SK-N-SH (cell line): ENCODE measurements at regions not wholly inside any gene's neighbourhood (a gene's known extent, or its start where the extent isn't known, plus 50 kb on each side); places are given as distances from the start of the nearest gene placed in this dataset.

Experiments used
- CTCF ChIA-PET: fragments of 300-600, 350-600 bp; formaldehyde crosslinking; extraction: SDS; loops from one replicate; lab custom pipeline; 2021; lab: Yijun Ruan, JAX
- POLR2A ChIA-PET: fragments of 350-600 bp; sonication (Branson Sonifier 250); formaldehyde crosslinking; extraction: SDS; loops from one replicate; lab custom pipeline; 2020; ENCODE audit warnings: antibody characterized with exemption, inconsistent platforms; lab: Yijun Ruan, JAX
- DNase-seq: peaks from one replicate; pipeline ENCODE4 v3.0.0; 2012
- H2AFZ ChIP-seq: fragments of 200-600 bp; sonication (generic); 2 replicates; pipeline ENCODE4 v1.8.1; 2016; ENCODE audit warnings: antibody characterized with exemption, mild to moderate bottlenecking, low read depth
- H3F3A ChIP-seq: fragments of 200-600 bp; sonication (generic); replicated peaks from 2 replicates; pipeline ENCODE3; 2016; ENCODE audit warnings: antibody characterized with exemption, mild to moderate bottlenecking; ENCODE audit not compliant: insufficient read depth
- H3K27ac ChIP-seq, 2 experiments: fragments of 200-500 bp in 1 of 2; fragments of 200-600 bp in 1 of 2; sonication (Bioruptor generic) in 1 of 2; sonication (generic), shearing (Covaris generic) in 1 of 2; 2 replicates each; pipeline versions ENCODE4 v1.5.1 to v1.6.1; 2014 to 2016; ENCODE audit warnings: low read depth in 2 of 2, inconsistent platforms in 1 of 2, low read length in 1 of 2, mild to moderate bottlenecking in 1 of 2, mixed read lengths in 1 of 2
- H3K27me3 ChIP-seq: fragments of 200-600 bp; sonication (generic), shearing (Covaris generic); 2 replicates; pipeline ENCODE4 v1.6.1; 2016; ENCODE audit warnings: mixed run types; ENCODE audit not compliant: insufficient read depth
- H3K36me3 ChIP-seq, 2 experiments: fragments of 200-500 bp in 1 of 2; fragments of 200-600 bp in 1 of 2; sonication (Bioruptor generic) in 1 of 2; sonication (generic) in 1 of 2; replicated peaks in 1 of 2; 2 replicates each; pipeline versions ENCODE3 to v1.5.1; 2014 to 2016; ENCODE audit warnings: low read length in 1 of 2, mild to moderate bottlenecking in 1 of 2; ENCODE audit not compliant: insufficient read depth in 2 of 2, control insufficient read depth in 1 of 2
- H3K4me1 ChIP-seq, 2 experiments: fragments of 200-500 bp in 1 of 2; fragments of 200-600 bp in 1 of 2; sonication (Bioruptor generic) in 1 of 2; sonication (generic), shearing (Covaris generic) in 1 of 2; 2 replicates each; pipeline versions ENCODE4 v1.5.1 to v1.6.1; 2014 to 2016; ENCODE audit warnings: low read depth in 1 of 2, low read length in 1 of 2, mixed run types in 1 of 2; ENCODE audit not compliant: insufficient read depth in 2 of 2, control insufficient read depth in 1 of 2
- H3K4me2 ChIP-seq: fragments of 200-600 bp; sonication (generic), shearing (Covaris generic); 2 replicates; pipeline ENCODE4 v1.6.1; 2017; ENCODE audit warnings: mixed run types
- H3K4me3 ChIP-seq, 2 experiments: fragments of 200-500 bp in 1 of 2; fragments of 200-600 bp in 1 of 2; sonication (Bioruptor generic) in 1 of 2; sonication (generic), shearing (Covaris generic) in 1 of 2; 2 replicates each; pipeline versions ENCODE4 v1.5.1 to v1.8.1; 2014 to 2016; ENCODE audit warnings: low read depth in 2 of 2, inconsistent platforms in 1 of 2, low read length in 1 of 2, mild to moderate bottlenecking in 1 of 2, mixed read lengths in 1 of 2, moderate library complexity in 1 of 2
- H3K79me2 ChIP-seq: fragments of 200-600 bp; sonication (generic); 2 replicates; pipeline ENCODE4 v1.8.1; 2017; ENCODE audit warnings: mild to moderate bottlenecking; ENCODE audit not compliant: insufficient read depth
- H3K9ac ChIP-seq: fragments of 200-600 bp; sonication (generic); 2 replicates; pipeline ENCODE4 v1.6.1; 2017; ENCODE audit warnings: mixed run types
- H3K9me2 ChIP-seq: fragments of 200-600 bp; sonication (generic); 2 replicates; pipeline ENCODE4 v1.6.1; 2017; ENCODE audit warnings: mixed run types
- H3K9me3 ChIP-seq: fragments of 200-600 bp; sonication (generic); 2 replicates; pipeline ENCODE4 v1.6.1; 2017; ENCODE audit warnings: mixed run types, mild to moderate bottlenecking, moderate library complexity
- H4K20me1 ChIP-seq: fragments of 200-600 bp; sonication (generic); 2 replicates; pipeline ENCODE4 v1.6.1; 2017; ENCODE audit warnings: mild to moderate bottlenecking, mixed run types; ENCODE audit not compliant: insufficient read depth
- CHD2 ChIP-seq: fragments of 150-350 bp; IDR thresholded peaks from 2 replicates; pipeline ENCODE4 v1.6.1; 2018; ENCODE audit warnings: low read length; ENCODE audit not compliant: partially characterized antibody
- ELF1 ChIP-seq: IDR thresholded peaks from 2 replicates; pipeline ENCODE4 v1.4.0; 2012
- FOXJ3 ChIP-seq: sonication (generic); formaldehyde crosslinking; IDR thresholded peaks from 2 replicates; pipeline ENCODE4 v1.5.1; 2020; ENCODE audit warnings: mild to moderate bottlenecking, missing genetic modification reagents
- JUND ChIP-seq: IDR thresholded peaks from 2 replicates; pipeline ENCODE4 v1.4.0; 2012
- NFIC ChIP-seq: IDR thresholded peaks from 2 replicates; pipeline ENCODE4 v1.4.0; 2012; ENCODE audit warnings: borderline replicate concordance
- NRF1 ChIP-seq: IDR thresholded peaks from 2 replicates; pipeline ENCODE4 v1.6.1; 2012; ENCODE audit warnings: low read depth, mild to moderate bottlenecking, low read length
- POLR2AphosphoS5 ChIP-seq: IDR thresholded peaks from 2 replicates; pipeline ENCODE4 v1.6.1; 2012; ENCODE audit warnings: low read depth, low read length
- RAD21 ChIP-seq: IDR thresholded peaks from 2 replicates; pipeline ENCODE4 v1.6.1; 2012; ENCODE audit warnings: mild to moderate bottlenecking, low read length
- TCF12 ChIP-seq: IDR thresholded peaks from 2 replicates; pipeline ENCODE4 v1.4.0; 2012
- YY1 ChIP-seq: IDR thresholded peaks from 2 replicates; pipeline ENCODE4 v1.4.0; 2012; ENCODE audit warnings: low read depth, mild to moderate bottlenecking
- WGBS: methylation state at CpG from one replicate; pipeline ENCODE4 v1.1.6; 2017; ENCODE audit warnings: low lambda C conversion rate; 5-methylcytosine and 5-hydroxymethylcytosine counted together
- TF ChIP-seq, protein P1 (sequence below): fragments of 150-350 bp; IDR thresholded peaks from 2 replicates; pipeline ENCODE4 v1.6.1; 2016; ENCODE audit warnings: mild to moderate bottlenecking, low read depth, low read length
- TF ChIP-seq, protein P2 (sequence below): IDR thresholded peaks from 2 replicates; pipeline ENCODE4; 2012
- TF ChIP-seq, protein P3 (sequence below): fragments of 200-600 bp; sonication (generic); IDR thresholded peaks from 2 replicates; pipeline ENCODE4 v1.6.1; 2017; ENCODE audit warnings: antibody characterized with exemption, mild to moderate bottlenecking, moderate library complexity
- TF ChIP-seq, protein P4 (sequence below): IDR thresholded peaks from 2 replicates; pipeline ENCODE4 v1.4.0; 2012; ENCODE audit warnings: low read depth, borderline replicate concordance
- TF ChIP-seq, protein P5 (sequence below): fragments of 150-350 bp; IDR thresholded peaks from 2 replicates; pipeline ENCODE4 v1.6.1; 2017; ENCODE audit warnings: antibody characterized with exemption, low read length, low read depth, borderline replicate concordance

DNA sequence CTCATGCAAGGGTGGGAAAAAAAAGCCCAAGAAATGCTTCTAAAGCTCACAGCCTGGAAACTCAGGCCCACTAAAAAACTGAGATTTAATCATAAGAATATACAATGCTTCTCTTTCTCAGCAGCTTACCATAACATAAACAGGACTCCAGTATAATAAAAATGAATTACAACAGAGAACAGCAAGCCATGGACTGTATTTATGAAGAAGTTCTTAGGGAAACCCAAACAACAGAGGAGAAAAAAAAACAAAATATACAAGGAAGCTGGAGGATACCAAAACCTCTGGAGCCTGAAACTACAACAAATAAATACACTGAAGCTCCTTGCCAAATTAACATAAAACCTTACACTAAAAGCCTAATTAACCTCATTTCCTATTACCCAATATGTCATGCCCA, 187.8 kb downstream of the RDH14 start (continued):
- TF ChIP-seq, protein P1, sequence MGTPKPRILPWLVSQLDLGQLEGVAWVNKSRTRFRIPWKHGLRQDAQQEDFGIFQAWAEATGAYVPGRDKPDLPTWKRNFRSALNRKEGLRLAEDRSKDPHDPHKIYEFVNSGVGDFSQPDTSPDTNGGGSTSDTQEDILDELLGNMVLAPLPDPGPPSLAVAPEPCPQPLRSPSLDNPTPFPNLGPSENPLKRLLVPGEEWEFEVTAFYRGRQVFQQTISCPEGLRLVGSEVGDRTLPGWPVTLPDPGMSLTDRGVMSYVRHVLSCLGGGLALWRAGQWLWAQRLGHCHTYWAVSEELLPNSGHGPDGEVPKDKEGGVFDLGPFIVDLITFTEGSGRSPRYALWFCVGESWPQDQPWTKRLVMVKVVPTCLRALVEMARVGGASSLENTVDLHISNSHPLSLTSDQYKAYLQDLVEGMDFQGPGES = no peak
- TF ChIP-seq YY1 = no peak
- no peak for TF ChIP-seq CHD2
- TF ChIP-seq POLR2AphosphoS5 = no peak
- TF ChIP-seq RAD21 = no peak
- TF ChIP-seq NFIC = no peak

DNA sequence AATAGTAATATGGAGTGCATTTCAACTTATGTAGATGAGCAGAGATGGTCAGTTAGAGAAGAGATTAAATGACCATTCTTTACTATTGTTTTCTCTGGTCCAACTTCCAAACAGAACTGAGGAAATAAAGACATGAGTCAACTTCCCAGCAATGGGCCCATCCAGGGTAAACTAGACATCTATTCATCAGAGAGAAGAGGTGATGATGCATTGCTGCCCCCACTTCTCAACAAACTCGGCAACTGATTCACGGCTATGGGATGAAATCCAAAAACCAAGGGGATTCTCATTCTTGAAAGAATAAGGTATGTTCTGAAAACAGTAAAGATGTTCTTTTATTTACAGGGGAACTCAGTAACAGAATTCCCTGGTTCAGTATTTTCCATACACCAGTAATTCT, 190.7 kb downstream of the RDH14 start:
- Histone ChIP-seq H3K4me3 (no peak overlapping the region), H3K4me2 (no peak overlapping the region), H3K9ac (no peak overlapping the region), H3K27ac (no peak overlapping the region), H3K9me3 (no peaks in the 10 kb centered on the region), H3F3A (no peaks in the 10 kb centered on the region), H3K9me2 (no peaks in the 10 kb centered on the region), H3K79me2 (no peaks in the 10 kb centered on the region), H3K36me3 (no peaks in the 10 kb centered on the region), H3K27me3 (0 out of 2 replicates have a peak, but pooled peaks cover 11% of the 10 kb centered on the region), H3K4me1 (no peaks in the 10 kb centered on the region; a peak in 1 of 4 replicates), H2AFZ (no peak overlapping the region), H4K20me1 (no peaks in the 10 kb centered on the region)
- ChIA-PET CTCF (interaction anchor here (1.8 kb wide), 1 partner anchor 9 kb away, joined by 9 read pairs; no protein-coding TSS in a partner anchor), POLR2A (no interaction called here)
- DNase-seq = no peak
- 16% methylated on average over 2 of the region's 2 CpGs for WGBS
- TF ChIP-seq, protein P2, sequence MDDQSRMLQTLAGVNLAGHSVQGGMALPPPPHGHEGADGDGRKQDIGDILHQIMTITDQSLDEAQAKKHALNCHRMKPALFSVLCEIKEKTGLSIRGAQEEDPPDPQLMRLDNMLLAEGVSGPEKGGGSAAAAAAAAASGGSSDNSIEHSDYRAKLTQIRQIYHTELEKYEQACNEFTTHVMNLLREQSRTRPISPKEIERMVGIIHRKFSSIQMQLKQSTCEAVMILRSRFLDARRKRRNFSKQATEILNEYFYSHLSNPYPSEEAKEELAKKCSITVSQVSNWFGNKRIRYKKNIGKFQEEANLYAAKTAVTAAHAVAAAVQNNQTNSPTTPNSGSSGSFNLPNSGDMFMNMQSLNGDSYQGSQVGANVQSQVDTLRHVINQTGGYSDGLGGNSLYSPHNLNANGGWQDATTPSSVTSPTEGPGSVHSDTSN = 0 out of 2 replicates have a peak, but pooled peaks have one; percentile 11
- no peak for TF ChIP-seq TCF12

DNA sequence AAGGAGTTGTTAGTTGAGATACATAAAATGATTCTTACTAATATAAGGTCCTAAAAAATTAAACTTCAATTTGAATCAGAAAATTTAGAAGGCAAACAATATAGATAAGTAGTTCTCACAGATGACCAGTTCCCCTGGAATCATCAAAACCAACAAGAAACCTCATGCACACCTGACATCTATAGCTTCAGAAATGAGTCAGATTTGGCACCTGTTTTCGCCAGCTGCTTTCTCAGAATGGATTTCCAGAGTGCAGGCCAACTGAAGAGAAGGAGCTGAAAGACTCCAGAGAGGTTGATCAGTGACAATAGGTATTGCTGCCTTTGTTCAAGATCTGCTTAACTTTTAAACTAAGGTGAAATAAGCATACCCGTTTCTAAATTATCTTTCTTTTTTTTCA, 192.4 kb downstream of the RDH14 start:
- CTCF ChIA-PET = interaction anchor here (1.5 kb wide), 1 partner anchor 10 kb away, joined by 6 read pairs; no protein-coding TSS in a partner anchor
- Histone ChIP-seq H3F3A (no peaks in the 10 kb centered on the region), H3K36me3 (no peaks in the 10 kb centered on the region), H4K20me1 (no peaks in the 10 kb centered on the region), H3K4me2 (no peak overlapping the region), H3K27ac (no peak overlapping the region), H3K4me1 (no peaks in the 10 kb centered on the region; a peak in 1 of 4 replicates), H2AFZ (no peak overlapping the region), H3K4me3 (no peak overlapping the region), H3K9me3 (no peaks in the 10 kb centered on the region), H3K9me2 (no peaks in the 10 kb centered on the region), H3K27me3 (peaks cover 16% of the 10 kb centered on the region; the same call in 1 of the 2 replicates), H3K9ac (no peak overlapping the region), H3K79me2 (no peaks in the 10 kb centered on the region)
- TF ChIP-seq ELF1 = no peak
- TF ChIP-seq, protein P3, sequence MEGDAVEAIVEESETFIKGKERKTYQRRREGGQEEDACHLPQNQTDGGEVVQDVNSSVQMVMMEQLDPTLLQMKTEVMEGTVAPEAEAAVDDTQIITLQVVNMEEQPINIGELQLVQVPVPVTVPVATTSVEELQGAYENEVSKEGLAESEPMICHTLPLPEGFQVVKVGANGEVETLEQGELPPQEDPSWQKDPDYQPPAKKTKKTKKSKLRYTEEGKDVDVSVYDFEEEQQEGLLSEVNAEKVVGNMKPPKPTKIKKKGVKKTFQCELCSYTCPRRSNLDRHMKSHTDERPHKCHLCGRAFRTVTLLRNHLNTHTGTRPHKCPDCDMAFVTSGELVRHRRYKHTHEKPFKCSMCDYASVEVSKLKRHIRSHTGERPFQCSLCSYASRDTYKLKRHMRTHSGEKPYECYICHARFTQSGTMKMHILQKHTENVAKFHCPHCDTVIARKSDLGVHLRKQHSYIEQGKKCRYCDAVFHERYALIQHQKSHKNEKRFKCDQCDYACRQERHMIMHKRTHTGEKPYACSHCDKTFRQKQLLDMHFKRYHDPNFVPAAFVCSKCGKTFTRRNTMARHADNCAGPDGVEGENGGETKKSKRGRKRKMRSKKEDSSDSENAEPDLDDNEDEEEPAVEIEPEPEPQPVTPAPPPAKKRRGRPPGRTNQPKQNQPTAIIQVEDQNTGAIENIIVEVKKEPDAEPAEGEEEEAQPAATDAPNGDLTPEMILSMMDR = no peak
- no peak for TF ChIP-seq FOXJ3 (CRISPR knock-in tag)
- TF ChIP-seq, protein P4, sequence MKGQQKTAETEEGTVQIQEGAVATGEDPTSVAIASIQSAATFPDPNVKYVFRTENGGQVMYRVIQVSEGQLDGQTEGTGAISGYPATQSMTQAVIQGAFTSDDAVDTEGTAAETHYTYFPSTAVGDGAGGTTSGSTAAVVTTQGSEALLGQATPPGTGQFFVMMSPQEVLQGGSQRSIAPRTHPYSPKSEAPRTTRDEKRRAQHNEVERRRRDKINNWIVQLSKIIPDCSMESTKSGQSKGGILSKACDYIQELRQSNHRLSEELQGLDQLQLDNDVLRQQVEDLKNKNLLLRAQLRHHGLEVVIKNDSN = no peak
- no peak for TF ChIP-seq NRF1
- no peak for TF ChIP-seq JUND
- TF ChIP-seq, protein P5, sequence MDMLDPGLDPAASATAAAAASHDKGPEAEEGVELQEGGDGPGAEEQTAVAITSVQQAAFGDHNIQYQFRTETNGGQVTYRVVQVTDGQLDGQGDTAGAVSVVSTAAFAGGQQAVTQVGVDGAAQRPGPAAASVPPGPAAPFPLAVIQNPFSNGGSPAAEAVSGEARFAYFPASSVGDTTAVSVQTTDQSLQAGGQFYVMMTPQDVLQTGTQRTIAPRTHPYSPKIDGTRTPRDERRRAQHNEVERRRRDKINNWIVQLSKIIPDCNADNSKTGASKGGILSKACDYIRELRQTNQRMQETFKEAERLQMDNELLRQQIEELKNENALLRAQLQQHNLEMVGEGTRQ = no peak
- POLR2A ChIA-PET = no interaction called here
- no peak for DNase-seq
- WGBS = 6% methylated on average over 2 of the region's 2 CpGs
